ENCODE measurements at regions not wholly inside any gene's neighbourhood (a gene's known extent, or its start where the extent isn't known, plus 50 kb on each side); places are given as distances from the start of the nearest gene placed in this dataset.
"Not testable (repeated sequence)": the region's sequence is repeated elsewhere in the genome, so short reads cannot be mapped to it uniquely, and the experiment has no call there.

DNA sequence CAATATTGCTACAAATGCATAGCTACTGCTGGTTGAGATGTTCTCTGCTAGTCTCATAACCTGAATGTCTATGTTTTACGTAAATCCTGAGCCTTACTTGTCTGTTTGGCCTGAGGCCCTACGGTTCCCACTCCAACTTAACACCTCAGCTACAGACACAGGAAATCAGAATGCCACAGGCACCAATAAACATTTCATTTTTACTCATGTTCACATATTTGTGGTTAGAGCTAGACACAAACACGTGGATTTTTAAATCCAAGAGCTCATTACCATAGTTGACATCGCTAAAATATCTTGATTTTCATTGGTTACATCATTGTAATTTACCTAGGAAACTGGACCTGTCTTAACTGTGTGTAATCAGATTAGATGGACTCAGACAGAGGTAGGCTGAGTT lies 263.8 kb upstream of the CDH19 start:
- DNase-seq (ENCODE audit: low spot score), result no peak

DNA sequence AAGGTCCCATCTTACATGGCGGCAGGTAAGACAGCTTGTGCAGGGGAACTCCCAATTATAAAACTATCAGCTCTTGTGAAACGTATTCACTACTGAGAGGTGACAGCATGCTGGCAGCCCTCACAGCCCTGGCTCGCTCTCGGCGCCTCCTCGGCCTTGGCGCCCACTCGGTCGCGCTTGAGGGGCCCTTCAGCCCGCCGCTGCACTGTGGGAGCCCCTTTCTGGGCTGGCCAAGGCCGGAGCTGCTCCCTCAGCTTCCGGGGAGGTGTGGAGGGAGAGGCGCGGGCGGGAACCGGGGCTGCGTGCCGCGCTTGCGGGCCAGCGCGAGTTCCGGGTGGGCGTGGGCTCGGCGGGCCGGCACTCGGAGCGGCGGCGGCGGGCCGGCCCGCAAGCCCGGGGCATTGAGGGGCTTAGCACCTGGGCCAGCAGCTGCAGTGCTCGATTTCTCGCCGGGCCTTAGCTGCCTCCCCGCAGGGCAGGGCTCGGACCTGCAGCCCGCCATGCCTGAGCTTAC lies 262.6 kb upstream of the CDH19 start:
- not testable (repeated sequence) for DNase-seq (ENCODE audit: low spot score)

DNA sequence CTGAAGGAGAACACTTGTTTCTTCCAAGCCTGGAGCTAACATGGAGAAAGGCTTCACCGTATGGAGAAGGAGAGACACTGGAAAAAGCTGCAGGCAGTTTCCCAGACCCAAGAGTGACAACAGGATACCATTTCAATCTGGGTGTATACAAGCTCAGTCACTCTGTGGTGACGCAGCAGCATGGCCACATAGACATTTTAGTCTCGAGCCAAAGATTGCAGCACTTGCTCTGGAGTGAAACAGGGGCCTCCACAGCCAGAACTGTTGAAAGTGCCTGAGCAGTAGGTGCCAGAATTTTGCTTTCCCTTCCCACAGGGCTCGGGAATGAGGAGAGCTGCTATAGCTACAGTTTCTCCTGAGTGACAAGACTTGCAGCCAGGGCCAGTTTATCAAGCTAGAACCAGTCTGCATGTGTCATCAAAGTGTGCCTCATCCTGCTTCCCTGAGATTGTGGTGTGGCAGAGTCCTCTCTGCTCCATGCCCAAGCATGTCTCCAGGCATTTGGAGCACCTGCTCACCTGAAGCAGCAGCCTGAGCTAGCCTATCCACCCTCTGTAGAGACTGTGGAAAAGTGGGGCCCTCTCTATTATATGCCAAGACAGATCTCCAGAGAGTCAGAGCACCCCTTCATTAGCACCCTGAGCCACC lies 234.6 kb upstream of the CDH19 start:
- DNase-seq (ENCODE audit: low spot score), result no peak

DNA sequence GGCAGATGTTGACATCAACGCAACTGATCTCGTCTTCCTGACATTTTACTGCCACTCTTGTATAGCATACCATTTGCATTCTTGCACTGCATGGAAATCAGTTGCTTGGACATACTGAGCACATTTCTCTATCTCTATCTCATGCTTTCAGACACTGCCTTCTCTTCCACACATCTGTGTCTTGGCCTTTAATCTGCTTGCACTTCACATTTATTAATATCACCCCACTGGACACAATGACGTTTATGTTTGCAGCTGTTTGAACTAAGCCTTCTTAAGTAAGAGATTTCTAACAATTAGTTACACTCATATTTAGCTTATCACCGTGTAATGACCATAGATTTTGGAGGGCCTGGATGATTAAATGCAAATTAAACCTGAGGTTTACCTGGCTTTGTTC lies 229.8 kb upstream of the CDH19 start:
- DNase-seq (ENCODE audit: low spot score), result no peak

DNA sequence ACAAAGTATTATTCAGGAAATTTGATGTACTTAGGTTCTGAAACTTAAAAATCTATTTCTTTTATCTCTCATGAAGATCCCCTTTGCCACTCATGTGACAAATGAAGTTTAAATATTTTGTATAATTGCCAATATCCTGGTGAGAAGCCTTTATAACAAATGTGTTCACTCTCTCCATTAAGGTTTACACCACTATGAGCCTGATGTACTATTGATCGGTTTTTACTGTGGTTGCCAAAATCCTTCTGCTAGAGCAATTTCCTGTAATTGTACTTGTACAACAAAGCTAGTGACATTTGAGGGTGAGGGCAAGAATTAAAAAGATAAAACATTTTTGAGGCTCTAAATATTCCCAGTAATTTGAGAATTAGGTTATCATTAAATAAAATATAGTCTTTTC lies 222.3 kb upstream of the CDH19 start:
- DNase-seq (ENCODE audit: low spot score), result no peak

DNA sequence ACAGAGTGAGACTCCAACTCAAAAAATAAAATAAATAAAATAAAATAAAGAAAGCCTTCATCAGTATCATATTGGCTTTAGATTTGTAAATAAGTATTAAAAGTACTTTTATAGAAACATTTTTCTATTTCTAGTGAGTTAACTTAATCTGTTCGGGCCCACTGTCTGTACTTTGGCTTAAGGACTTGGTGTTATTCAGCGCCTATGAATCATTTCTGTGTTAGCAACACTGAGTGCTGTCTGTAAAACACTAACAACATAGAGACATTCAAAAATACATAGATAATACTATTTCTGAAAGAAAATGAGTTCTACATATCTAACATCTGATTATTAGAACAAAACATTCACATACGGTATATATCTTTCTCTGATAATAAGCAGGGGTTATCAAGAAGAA lies 221.5 kb upstream of the CDH19 start:
- DNase-seq (ENCODE audit: low spot score), result no peak

DNA sequence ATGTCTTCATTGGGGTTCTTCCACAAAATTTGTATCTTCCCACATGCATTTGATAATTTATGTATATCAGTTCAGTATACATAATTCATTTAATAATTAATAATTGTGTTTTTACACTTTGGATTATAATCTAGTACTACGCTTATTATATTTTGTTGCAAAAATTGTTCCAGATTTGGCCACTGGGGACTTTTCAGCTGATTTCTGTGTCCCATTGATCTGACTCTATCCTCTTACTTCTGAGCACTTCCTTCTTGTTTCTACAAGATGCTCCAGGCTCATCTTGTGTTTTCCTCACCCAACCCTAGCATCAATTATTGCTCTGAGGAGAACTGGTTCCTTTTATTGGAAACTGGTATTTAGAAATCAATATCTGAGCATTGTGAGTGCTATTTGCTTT lies 215.3 kb upstream of the CDH19 start:
- DNase-seq (ENCODE audit: low spot score), result no peak

DNA sequence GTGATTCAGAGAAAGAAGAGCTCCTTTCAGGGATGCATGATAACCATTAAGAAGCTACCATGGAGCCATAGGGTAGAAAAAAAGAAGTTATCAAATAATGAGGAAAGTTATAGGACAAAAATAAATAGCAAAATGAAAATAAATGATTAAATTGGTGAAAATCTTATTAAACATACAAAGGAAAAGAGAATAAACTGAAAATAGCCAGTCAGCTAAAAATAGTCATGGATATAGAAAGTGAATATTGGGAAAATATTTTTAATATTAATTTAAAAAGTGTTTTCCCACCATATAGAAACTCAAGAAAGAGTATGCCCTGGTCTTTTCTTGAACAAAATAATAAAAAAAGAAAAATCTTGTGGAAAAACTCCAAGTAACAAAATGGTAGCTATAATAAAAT lies 209.2 kb upstream of the CDH19 start:
- no peak for DNase-seq (ENCODE audit: low spot score)

DNA sequence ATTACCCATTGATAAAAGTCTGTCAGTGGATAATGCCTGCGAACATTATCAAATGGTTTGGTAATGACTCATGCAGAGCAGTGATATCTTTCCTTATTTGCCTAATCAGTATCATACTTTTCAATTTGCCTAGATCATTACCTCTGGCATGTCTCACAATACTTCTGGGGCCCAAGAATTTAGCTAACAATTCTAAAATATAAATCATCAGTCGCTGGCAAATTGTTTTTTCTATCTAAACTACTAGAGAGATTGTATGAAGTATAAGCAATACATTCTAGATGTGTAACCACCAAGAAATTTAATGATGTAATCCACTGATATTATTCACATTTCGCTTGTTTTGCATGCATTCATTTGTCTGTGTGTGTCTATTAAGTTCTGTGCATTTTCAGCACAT lies 191.2 kb upstream of the CDH19 start:
- no peak for DNase-seq (ENCODE audit: low spot score)

DNA sequence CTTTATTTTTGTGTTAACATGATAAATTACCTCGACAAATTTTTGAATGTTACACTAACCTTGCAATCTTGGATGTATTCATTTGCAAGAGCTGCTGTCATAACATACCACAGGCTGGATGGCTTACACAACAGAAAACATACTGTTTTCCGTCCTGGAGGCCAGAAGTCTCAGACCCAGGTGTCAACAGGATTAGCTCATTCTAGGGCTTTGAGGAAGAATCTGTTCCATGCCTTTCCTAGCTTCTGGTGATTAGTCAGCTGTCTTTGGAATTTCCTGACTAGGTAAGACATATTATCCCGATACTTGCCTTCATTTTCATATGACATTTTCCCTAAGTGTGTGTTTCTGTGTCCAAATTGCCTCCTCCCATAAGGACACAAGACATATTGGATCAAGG lies 188.6 kb upstream of the CDH19 start:
- no peak for DNase-seq (ENCODE audit: low spot score)

DNA sequence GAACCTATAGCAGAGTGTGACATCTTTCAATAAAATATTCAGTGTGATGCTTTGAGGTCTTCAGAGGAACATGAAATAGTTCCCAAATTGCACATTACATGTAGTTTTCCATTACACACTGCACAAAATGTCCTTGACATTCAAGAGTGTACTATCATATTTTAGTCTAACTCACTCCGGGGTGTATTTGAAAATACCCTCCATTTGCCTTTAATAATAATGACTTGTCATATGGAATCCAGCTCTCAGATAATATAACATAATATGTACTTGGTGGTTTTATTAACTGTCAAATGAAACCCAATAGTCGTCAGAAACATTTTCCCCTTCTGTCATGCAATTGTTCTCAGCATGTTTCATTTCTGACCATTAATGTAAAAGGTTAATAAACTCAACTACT lies 176.7 kb upstream of the CDH19 start:
- no peak for DNase-seq (ENCODE audit: low spot score)

DNA sequence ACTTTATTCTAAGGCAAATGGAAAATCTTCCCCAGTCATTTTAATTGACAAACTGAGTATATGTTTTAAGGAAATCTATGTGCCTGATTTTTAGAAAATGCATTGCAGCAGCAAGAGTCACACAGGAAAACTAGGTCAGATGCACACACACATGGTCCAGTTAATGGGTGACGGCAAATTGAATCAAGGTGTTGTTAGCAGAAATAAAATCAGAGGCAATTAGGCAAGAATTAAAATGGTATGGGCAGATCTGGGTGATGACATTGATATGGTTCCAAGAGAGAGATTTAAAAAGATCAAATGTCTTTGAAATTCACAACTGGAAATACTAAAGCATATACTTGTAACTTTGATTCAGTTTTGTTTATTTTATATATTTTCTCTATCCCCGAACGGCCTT lies 174.2 kb upstream of the CDH19 start:
- no peak for DNase-seq (ENCODE audit: low spot score)

DNA sequence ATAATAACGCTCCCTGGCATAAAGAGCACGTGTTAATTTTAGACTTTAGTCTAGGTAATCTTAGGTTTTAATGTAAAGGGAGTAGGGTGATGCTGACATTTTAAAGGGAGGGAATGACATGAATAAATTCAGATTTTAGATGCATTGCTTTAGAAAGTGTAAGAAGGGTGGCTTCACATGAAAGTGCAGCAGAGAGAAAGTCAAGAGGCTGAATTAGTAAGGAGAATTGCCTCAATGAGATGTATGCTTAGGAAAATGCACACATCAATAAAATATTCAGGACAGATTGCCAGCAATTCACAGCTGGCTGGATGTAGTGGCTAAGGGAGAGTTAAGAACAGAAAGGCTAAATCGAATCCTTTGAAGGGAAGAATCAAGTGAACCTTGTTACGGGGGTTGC lies 165.5 kb upstream of the CDH19 start:
- DNase-seq (ENCODE audit: low spot score), result no peak

DNA sequence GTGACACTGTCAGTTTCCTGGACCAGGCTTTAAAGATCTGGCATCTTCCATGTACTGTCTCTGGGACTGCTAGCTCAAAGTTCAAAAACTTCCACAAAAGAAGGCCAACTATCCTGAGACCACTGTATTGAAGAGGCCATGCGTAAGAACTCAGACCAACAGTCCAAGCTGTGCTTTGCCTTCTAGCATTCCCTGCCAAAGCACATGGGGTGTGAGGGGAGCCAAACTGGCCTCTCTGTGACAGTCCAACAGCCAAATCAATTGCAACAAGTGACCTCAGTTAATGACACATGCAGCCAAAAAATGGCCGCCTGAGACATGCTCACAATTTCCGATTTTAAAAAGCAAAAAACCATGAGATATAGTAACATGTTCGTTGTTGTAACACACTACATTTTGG lies 160.3 kb upstream of the CDH19 start:
- no peak for DNase-seq (ENCODE audit: low spot score)

DNA sequence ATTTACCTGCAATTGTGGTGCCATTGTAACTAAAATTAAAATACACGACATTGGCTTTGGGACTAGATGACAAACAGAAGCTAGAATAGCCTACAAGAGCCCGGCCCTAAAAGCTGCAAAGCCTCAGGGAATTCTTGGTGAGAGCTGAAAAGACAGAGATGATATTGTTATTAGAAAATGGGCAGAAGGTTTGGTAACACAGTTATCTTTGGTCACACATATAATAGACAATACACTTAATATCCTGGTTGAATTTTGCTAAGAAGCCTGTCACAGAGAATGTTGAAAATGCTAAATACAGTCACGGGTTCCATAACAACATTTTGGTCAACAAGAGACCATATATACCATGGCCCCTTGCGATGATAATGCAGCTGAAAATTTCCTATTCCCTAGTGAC lies 157.3 kb upstream of the CDH19 start:
- no peak for DNase-seq (ENCODE audit: low spot score)

DNA sequence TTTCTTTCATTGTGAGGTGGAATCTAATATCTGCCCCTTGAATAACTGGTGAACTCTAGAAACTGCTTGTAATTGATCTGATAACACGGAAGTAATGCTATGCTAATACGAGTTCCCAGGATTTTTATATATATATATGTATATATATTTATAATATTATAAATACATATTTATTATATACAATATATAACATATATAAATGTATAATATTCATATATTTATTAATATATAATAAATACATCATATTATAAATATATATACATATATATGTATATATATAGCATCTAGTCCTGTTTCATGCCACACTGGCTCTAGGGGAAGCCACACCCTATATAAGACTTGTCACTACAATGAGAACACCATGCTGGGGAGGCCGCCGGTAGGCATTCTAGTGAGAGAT lies 156.7 kb upstream of the CDH19 start:
- DNase-seq (ENCODE audit: low spot score), result no peak

DNA sequence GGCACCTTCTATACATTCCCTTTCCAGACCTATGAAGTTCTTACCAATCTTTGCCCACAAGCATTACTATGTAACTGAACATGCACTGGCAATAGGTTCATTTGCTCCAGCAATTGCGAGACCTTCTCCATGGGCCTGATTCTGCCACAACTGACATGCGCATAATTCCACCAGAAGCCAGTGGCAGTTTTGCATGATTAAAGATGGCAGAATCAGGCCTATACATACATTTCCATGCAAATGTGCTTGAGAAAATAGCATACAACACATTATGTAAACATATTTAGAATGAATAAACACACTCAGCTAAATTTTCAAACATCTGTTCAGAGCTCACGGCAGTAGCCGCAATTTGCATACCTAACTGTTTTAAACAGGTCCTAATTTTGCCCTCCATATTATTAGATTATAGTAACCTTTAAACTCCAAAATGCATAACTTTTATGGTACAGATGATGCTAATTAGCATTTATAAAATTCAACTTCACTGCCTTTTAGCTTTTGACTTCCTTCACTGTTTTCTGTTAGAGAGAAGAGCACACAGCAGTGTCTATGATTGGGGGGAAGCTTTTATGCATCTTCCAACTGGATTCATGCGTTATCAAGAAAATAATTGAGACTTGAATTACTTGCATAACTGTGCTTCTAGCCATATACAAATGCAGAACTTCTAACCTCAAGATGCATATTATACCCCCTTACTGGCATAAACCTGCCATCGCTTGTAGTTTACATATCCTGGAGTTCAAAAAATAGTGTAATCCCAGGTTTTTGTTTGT lies 155.3 kb upstream of the CDH19 start:
- DNase-seq (ENCODE audit: low spot score), result no peak

DNA sequence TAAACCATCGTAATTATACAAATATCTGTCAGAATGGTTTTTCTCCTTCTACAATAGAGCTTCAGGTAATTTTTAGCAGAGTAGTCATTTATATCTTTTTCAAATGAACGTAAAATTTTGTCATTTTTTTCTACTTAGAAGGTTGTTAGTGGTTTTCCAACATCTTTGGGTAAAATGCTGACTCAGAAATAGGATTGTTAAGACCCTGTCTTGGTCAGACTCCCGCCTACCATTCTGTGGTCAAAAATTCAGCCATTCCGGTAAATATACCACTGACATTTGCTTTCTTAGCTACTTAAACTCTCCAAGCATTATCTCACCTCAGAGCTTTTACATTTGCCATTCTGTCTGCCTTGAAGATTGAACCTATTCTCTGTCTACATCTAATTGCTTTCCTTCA lies 154.1 kb upstream of the CDH19 start:
- no peak for DNase-seq (ENCODE audit: low spot score)

DNA sequence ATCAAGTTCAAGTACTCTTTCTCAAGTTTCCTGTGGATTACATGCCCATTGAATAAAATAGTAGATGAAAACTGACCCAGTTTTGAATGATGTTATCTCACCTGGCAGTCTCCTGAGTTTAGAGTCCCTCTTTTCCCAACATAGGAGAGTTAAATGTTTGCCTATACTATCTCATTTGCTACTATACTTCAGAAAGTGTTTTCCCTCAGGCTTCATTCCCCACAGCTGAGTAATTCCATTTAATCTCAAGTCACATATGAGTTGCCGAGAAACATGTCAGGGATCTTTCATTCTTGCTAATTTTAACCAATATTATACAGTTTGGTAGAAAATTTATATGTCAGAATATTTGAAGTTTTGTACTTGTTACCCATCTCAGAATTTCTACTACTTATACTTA lies 150.4 kb upstream of the CDH19 start:
- no peak for DNase-seq (ENCODE audit: low spot score)

DNA sequence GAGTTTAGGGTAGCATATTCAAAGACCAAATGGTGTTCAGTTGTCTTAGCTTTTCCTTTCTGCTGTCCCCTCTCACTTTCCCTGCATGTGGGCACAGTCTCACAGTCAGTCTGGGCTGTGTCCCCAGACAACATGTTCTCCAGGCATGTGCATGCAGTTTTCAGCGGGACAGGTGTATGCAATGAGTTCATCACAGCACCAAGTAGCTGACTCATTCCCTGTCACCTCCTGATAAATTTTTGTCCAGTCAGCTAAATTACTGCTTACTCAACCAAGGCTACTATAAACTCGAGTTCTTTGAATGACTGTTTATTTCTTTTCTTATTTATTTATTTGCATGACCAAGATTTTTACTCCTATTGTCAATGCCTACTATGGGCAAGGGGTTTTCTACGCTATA lies 148.8 kb upstream of the CDH19 start:
- no peak for DNase-seq (ENCODE audit: low spot score)

DNA sequence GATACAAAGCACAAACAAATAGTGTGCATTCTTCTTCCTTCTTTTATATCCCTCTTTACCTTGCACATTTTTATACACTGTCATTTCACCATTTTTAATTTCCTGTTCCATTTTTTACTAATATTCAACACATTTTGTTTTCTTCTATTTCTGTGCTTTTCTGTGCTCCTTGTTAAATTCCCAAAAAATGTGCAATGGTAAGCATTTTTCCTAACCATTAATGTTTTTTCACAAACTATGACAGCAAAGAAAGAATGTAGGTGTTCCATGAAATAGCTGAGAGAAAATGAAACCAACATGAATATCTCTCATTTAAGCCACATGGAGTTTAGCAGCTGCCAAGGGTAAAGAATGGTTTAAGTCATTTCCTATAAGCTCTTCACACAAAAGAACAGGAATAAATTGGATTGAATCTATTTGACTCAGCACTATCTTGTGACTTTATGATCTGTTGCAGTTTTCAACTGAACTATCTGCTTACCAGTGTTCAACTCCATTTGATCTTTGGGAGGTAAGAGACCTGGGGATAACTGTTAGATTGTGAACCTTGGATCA lies 145.7 kb upstream of the CDH19 start:
- DNase-seq (ENCODE audit: low spot score), result no peak

DNA sequence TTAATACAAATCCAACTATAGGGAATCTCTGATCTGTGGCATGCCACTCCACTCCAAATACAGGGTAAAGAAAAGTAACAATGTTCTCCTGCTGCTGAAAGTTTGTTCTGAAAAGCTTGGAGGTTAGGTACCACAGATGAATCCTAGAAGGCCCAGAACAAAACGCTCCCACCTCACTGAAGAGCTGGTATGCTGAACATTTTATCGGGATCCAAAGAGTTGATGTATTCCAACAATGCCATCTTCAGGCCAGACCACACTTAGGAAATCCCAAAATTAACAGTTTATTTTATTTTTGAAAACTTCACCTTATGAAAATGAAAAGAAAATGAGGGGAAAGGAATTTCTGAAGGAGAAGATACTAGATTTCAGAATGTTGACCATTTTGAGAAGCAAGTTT lies 145.1 kb upstream of the CDH19 start:
- no peak for DNase-seq (ENCODE audit: low spot score)

DNA sequence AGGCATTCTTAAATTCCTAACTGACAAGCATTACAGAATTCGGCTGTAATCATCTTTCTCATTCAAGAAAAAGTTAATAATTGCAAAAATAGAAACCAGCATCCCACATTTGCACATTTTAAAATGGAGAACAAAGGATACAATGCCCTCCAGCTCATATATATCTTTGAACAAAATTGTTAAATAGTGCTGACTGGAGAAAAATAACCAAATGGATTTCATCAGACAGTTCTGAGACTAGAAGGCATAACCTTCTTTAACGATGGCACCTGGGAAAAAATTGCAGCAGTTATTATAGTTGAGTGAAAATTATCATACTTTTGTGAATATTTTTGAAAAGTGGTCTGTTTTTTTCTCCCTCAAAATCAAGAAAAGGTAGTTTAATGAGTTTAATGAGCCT lies 138.9 kb upstream of the CDH19 start:
- DNase-seq (ENCODE audit: low spot score), result no peak

DNA sequence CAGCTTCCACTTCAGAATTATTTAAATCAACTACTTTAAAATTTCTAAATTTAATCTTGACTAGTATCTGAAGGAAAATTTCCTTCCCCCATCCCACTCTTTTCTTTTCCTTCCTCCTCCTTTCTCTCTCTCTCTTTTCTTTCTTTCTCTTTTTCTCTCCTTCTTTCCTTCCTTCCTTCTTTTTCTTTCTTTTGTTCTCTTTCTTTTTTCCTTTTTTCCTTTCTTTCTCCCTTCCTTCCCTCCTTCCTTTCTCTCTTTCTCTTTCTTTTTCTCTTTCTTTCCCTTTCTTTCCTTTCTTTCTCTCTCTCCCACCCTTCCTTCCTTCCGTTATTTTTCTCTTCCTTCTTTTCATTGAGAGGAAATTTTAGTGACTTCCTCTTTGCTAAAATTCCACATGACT lies 132.0 kb upstream of the CDH19 start:
- no peak for DNase-seq (ENCODE audit: low spot score)
